HFF-Myc (cell line): ENCODE measurements at regions not wholly inside any gene's neighbourhood (a gene's known extent, or its start where the extent isn't known, plus 50 kb on each side); places are given as distances from the start of the nearest gene placed in this dataset.

Source experiments
- DNase-seq: peaks from one replicate; pipeline ENCODE4 v3.0.0-alpha.2; 2011; ENCODE audit warnings: low read depth; ENCODE audit errors: extremely low read depth
- H3K4me3 ChIP-seq: replicated peaks from 2 replicates; pipeline ENCODE4 v1.5.1; 2011; ENCODE audit warnings: low read depth, mild to moderate bottlenecking, control low read depth, low read length
- TF ChIP-seq, protein P1 (sequence below): IDR thresholded peaks from 2 replicates; pipeline ENCODE4 v1.5.1; 2012; ENCODE audit warnings: mild to moderate bottlenecking, low read depth, low read length, control low read depth; ENCODE audit errors: missing control alignments

DNA sequence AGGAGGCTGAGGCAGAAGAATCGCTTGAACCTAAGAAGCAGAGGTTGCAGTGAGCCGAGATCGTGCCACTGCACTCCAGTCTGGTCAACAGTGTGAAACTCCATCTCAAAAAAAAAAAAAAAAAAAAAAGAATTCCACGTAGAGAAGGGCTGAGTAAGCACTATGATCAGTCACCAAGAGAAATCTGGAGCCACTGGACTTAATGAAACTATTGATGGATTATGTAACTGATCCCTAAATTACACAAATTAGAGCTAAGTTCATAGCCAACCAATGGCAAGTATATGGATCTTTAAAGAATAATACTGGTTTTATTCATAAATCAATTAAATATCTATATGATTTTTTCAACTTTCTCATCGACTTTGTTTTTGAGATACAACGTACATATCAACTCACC, 72.2 kb upstream of the ABLIM1 start:
- no peak for DNase-seq
- H3K4me3 ChIP-seq, result no peak overlapping the region
- TF ChIP-seq, protein P1, sequence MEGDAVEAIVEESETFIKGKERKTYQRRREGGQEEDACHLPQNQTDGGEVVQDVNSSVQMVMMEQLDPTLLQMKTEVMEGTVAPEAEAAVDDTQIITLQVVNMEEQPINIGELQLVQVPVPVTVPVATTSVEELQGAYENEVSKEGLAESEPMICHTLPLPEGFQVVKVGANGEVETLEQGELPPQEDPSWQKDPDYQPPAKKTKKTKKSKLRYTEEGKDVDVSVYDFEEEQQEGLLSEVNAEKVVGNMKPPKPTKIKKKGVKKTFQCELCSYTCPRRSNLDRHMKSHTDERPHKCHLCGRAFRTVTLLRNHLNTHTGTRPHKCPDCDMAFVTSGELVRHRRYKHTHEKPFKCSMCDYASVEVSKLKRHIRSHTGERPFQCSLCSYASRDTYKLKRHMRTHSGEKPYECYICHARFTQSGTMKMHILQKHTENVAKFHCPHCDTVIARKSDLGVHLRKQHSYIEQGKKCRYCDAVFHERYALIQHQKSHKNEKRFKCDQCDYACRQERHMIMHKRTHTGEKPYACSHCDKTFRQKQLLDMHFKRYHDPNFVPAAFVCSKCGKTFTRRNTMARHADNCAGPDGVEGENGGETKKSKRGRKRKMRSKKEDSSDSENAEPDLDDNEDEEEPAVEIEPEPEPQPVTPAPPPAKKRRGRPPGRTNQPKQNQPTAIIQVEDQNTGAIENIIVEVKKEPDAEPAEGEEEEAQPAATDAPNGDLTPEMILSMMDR, result no peak

DNA sequence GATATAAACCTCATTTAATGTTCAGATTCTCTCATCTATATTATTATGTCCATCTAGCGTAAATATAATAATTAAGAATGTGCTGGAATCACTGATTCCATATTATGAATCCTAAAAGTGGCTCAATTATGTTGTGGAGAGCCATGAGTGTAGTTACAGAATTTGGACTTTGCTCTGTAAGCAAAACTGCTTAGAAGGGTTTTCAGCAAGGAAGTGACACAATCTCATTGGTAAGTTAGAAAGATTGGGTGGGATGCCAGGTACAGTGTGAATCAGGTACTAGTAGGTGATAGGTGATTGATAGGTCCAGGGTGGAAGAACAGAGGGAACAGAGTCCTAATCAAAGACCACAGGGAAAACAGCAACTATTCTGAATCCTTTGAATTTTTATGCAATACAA, 74.9 kb upstream of the ABLIM1 start:
- no peak overlapping the region for H3K4me3 ChIP-seq
- TF ChIP-seq, protein P1, result no peak
- DNase-seq, result no peak

DNA sequence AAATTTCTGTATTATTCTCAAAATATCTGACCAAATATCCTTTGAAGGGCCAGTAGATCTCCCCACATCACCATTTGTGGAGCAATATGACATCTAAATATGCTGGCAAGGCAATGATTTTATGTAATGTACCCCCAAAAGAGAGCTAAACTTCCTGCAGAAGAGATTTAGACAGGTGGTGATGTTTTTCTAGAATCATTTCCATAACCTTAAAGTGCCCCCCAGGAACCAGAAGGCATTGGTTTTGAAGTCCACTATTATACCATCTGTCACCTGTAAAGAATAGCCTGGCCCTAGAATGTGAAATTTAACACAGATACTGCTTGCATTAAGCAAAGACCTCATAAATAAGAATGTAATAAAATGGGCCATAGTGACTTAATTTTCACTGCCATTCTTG, 77.9 kb upstream of the ABLIM1 start:
- no peak overlapping the region for H3K4me3 ChIP-seq
- TF ChIP-seq, protein P1, result no peak
- no peak for DNase-seq

DNA sequence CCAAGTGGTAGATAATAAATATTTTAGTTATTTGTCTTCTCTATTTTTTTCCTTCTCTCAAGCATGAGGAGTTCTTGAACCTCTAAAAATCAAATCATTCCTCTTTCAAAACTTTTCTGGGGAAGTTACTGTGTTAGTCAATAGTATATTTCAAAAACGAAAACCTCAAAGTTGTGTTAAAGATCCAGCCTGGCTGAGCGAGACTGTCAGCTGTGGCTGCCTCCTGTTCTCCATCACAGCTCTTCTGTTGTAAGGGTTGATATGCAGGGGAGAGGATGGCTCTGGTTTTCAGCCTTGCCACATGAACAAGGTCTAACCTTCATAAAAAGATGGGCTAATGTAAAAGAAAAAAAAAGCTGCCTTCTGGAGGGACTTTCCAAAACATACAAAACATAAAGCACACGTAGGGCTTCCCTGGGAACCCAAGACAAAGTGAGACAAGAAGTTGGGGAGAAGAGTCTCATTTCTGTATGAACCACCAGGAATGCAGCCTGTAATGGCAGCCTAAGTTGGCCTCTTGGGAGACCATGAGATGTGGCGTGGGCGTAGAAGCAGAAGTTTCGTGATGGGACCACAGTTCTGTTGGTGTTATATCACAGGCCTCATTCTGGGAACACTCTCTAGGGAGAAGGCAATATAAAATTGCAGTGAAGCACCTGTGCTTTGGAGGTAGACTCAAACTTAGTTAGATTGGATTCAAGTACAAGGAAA, 77.9 kb upstream of the FHIP2A start:
- H3K4me3 ChIP-seq, result no peak overlapping the region
- TF ChIP-seq, protein P1, result no peak
- no peak for DNase-seq

DNA sequence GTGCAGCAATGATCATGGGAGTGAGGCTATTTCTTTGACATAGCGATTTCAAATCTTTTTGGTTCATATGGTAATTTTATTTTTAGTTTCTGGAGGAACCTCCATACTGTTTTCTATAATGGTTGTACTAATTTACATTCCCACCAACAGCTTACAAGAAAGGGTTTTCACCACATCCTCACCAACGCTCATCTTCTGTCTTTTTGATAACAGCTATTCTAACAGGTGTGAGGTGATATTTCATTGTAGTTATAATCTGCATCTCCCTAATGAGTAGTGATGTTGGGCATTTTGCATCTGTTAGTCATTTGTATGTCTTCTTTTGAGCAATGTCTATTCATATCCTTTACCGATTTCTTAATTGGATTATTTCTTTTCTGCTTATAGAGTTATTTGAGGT, 75.0 kb upstream of the FHIP2A start:
- H3K4me3 ChIP-seq, result no peak overlapping the region
- no peak for DNase-seq
- TF ChIP-seq, protein P1, result no peak

DNA sequence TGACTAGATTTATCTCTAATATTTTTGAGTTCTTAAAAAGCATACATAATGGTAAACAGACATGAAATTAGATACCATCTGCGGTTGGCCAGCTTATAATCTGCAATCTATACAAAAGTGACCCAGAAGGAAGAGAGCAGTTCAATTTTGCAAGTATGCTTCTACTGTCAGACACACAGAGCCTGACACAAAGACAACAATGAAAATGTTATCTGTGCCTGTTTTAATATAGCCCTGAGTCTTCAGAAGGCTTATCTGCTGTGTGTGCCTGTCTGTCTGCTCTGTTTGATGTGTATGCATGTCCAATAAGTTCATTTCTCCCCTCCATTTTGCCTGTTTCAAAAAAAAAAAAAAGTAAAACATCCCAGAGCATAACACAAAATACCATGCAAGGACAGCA, 73.3 kb upstream of the FHIP2A start:
- H3K4me3 ChIP-seq, result no peak overlapping the region
- TF ChIP-seq, protein P1, result no peak
- DNase-seq, result no peak

DNA sequence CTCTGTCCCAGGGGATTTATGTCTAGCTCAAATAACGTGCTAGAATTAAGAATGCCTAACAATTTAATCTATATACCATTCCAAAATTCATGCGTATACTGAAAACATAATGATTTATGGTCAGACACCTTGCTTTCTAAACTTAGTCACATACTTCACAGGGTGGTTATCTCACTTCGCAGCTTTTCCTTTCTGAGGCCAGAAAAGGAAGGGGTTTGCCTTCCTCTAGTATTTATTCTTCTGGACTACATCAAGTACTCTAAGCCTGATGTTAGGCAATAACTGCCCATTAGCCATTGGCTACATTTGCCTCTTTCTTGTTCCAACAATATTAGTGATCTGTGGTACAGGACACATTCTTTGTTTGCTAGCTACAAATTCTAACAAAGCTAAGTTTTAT, 72.6 kb upstream of the FHIP2A start:
- H3K4me3 ChIP-seq, result no peak overlapping the region
- DNase-seq, result no peak
- TF ChIP-seq, protein P1, result no peak
